ENCODE measurements at regions not wholly inside any gene's neighbourhood (a gene's known extent, or its start where the extent isn't known, plus 50 kb on each side); places are given as distances from the start of the nearest gene placed in this dataset.
A peak's percentile ranks its signal among the peaks of the same experiment; 100 is the strongest.
"Not testable (repeated sequence)": the region's sequence is repeated elsewhere in the genome, so short reads cannot be mapped to it uniquely, and the experiment has no call there.

- peak; percentile 23 for DNase-seq
Measured at GRCh38 chr5:174453690-174454089, 270.7 kb upstream of the MSX2 start.

GRCh38 chr5:174454464-174454863 lies 269.9 kb upstream of the MSX2 start:
- DNase-seq, result peak; percentile 66

- no peak for DNase-seq
Measured at GRCh38 chr5:174454890-174455289, 269.5 kb upstream of the MSX2 start.

DNA sequence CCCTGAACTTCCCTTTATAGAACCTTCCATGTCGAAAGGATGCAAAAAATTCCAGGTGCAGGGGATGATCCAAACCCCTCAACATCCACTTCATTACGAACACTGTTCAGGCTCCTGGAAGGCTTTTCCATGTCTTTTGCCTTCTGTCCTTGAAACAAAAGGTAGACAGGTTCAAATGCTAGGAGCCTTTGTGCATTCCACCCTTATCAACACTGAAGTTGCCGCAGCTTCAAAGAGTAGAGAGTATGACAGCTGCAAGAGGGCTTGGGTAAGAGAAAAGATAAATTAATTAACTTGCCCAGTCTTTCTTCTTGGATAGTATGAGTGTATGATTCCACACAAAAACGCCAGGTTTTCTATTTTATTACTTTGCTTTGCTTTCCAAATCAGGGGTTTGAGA lies 269.1 kb upstream of the MSX2 start:
- no peak for DNase-seq

GRCh38 chr5:174457141-174457678 lies 267.2 kb upstream of the MSX2 start:
- DNase-seq, result no peak

- DNase-seq, result no peak
Measured at GRCh38 chr5:174459071-174459702, 265.2 kb upstream of the MSX2 start.

GRCh38 chr5:174459832-174460448 lies 264.4 kb upstream of the MSX2 start:
- no peak for DNase-seq

- DNase-seq, result no peak
Measured at GRCh38 chr5:174462129-174462528, 262.3 kb upstream of the MSX2 start.

GRCh38 chr5:174464504-174465165 lies 259.7 kb upstream of the MSX2 start:
- no peak for DNase-seq

DNA sequence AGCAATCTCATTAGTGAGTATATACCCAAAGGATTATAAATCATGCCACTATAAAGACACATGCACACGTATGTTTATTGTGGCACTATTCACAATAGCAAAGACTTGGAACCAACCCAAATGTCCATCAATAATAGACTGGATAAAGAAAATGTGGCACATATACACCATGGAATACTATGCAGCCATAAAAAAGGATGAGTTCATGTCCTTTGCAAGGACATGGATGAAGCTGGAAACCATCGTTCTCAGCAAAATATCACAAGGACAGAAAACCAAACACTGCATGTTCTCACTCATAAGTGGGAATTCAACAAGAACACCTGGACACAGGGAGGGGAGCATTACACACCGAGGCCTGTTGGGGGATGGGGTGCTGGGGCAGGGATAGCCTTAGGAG lies 252.9 kb upstream of the MSX2 start:
- not testable (repeated sequence) for DNase-seq

GRCh38 chr5:174472956-174473355 lies 251.4 kb upstream of the MSX2 start:
- DNase-seq, result no peak

- DNase-seq, result not testable (repeated sequence)
Measured at GRCh38 chr5:174476001-174476400, 248.4 kb upstream of the MSX2 start.

GRCh38 chr5:174479325-174479724 lies 245.1 kb upstream of the MSX2 start:
- no peak for DNase-seq

DNA sequence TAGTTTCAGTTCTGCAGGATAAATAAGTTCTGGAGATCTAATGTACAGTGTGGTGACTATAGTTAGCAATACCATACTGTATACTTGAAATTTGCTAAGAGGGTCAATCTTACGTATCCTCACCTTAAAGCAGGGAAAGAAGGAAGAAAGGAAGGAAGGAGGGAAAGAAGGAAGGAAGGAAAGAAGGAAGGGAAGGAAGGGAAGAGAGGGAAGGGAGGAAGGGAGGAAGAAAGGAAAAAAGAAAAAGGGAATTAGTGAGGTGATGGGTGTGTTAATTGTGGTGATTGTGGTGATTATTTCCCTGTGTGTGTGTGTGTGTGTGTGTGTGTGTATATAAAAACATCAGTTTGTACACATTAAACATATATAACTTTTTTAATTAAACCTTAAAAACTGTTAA lies 242.6 kb upstream of the MSX2 start:
- DNase-seq, result no peak

- DNase-seq, result no peak
Measured at GRCh38 chr5:174482607-174483024, 241.8 kb upstream of the MSX2 start.

GRCh38 chr5:174483411-174483810 lies 241.0 kb upstream of the MSX2 start:
- DNase-seq, result no peak

DNA sequence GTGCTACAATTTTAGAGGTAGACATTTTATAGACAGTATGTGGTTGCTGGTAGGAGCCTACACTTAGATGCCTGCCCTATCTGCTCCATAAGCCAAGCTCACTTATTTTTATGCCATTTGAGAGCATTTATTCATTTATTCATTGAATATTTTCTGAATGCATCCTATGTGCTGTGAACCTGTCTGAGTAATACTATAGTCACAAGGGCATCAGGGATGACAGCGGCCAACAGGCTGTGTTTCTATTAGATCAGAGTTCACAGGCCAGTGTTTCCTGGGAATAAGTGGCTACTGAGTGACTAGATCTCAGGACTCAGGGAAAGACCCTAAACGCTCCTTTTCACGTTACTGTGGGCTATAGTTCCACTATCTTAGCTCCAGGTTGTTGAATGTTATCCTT lies 235.2 kb upstream of the MSX2 start:
- no peak for DNase-seq

- no peak for DNase-seq
Measured at GRCh38 chr5:174489920-174490597, 234.3 kb upstream of the MSX2 start.

DNA sequence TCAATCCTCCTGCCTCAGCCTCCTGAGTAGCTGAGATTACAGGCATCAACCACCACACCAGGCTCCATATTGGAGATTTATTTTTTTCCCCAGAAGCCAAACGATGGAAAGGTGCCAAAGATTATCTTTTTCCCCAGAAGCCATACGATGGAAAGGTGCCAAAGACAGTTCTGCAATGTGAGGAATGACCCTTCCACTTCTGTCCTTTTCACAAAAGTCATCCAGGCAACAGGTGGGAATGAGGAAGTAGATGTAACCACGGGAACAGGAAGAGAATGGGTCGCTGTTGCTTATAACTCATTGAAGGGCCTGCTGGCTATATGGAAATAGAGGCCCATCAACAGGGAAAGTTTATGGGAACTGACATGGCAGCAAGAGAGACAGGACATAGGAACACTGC lies 233.7 kb upstream of the MSX2 start:
- no peak for DNase-seq

GRCh38 chr5:174491265-174491664 lies 233.1 kb upstream of the MSX2 start:
- DNase-seq, result no peak

- no peak for DNase-seq
Measured at GRCh38 chr5:174491761-174492350, 232.5 kb upstream of the MSX2 start.

- DNase-seq, result no peak
Measured at GRCh38 chr5:174493530-174493929, 230.9 kb upstream of the MSX2 start.

DNA sequence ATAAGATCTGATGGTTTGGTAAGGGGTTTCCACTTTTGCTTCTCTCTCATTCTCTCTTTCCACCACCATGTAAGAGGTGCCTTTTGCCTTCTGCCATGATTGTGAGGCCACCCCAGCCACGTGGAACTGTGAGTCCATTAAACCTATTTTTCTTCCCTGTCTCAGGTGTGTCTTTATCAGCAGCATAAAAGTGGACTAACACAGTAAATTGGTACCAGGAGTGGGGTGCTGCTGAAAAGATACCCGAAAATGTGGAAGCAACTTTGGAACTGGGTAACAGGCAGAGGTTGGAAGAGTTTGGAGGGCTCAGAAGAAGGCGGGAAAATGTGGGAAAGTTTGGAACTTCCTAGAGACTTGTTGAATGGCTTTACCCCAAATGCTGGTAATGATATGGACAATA lies 226.4 kb upstream of the MSX2 start:
- DNase-seq, result not testable (repeated sequence)

All from CD4-positive, alpha-beta T cell treated with Interleukin-21 for 1 hour (primary cell).